WERI-Rb-1 (cell line): ENCODE measurements at regions not wholly inside any gene's neighbourhood (a gene's known extent, or its start where the extent isn't known, plus 50 kb on each side); places are given as distances from the start of the nearest gene placed in this dataset.
A peak's percentile ranks its signal among the peaks of the same experiment; 100 is the strongest.

Experiments used
- DNase-seq: peaks from one replicate; pipeline ENCODE4 v3.0.0-alpha.2; 2020
- H3K27ac ChIP-seq: fragments of 250-450 bp; sonication (Bioruptor Pico); 2 replicates; pipeline ENCODE4 v1.5.1; 2020; ENCODE audit warnings: mild to moderate bottlenecking, moderate library complexity
- H3K27me3 ChIP-seq: fragments of 250-450 bp; sonication (Bioruptor Pico); 2 replicates; pipeline ENCODE4 v1.5.1; 2021; ENCODE audit warnings: mild to moderate bottlenecking, low read depth, moderate library complexity; ENCODE audit not compliant: insufficient read depth, severe bottlenecking
- H3K36me3 ChIP-seq: fragments of 250-450 bp; sonication (Bioruptor Pico); 2 replicates; pipeline ENCODE4 v1.5.1; 2020; ENCODE audit warnings: mild to moderate bottlenecking, moderate library complexity
- H3K4me3 ChIP-seq: 2 replicates; pipeline ENCODE4 v1.5.1; 2011; ENCODE audit warnings: low read depth, mild to moderate bottlenecking, control low read depth, low read length
- H3K9me3 ChIP-seq: fragments of 250-450 bp; sonication (Bioruptor Pico); 2 replicates; pipeline ENCODE4 v1.5.1; 2021; ENCODE audit warnings: mild to moderate bottlenecking, moderate library complexity; ENCODE audit not compliant: severe bottlenecking
- TF ChIP-seq, protein P1 (sequence below): IDR thresholded peaks from 2 replicates; pipeline ENCODE4 v1.5.1; 2011; ENCODE audit warnings: low read depth, mild to moderate bottlenecking, control low read depth, inconsistent platforms, low read length

- Histone ChIP-seq H3K9me3 (no peaks in the 10 kb centered on the region), H3K27me3 (no peaks in the 10 kb centered on the region), H3K27ac (no peak overlapping the region), H3K36me3 (no peaks in the 10 kb centered on the region), H3K4me3 (no peak overlapping the region)
- TF ChIP-seq, protein P1, sequence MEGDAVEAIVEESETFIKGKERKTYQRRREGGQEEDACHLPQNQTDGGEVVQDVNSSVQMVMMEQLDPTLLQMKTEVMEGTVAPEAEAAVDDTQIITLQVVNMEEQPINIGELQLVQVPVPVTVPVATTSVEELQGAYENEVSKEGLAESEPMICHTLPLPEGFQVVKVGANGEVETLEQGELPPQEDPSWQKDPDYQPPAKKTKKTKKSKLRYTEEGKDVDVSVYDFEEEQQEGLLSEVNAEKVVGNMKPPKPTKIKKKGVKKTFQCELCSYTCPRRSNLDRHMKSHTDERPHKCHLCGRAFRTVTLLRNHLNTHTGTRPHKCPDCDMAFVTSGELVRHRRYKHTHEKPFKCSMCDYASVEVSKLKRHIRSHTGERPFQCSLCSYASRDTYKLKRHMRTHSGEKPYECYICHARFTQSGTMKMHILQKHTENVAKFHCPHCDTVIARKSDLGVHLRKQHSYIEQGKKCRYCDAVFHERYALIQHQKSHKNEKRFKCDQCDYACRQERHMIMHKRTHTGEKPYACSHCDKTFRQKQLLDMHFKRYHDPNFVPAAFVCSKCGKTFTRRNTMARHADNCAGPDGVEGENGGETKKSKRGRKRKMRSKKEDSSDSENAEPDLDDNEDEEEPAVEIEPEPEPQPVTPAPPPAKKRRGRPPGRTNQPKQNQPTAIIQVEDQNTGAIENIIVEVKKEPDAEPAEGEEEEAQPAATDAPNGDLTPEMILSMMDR: no peak
- DNase-seq: no peak
Observed at GRCh38 chr4:23631255-23631950, 258.4 kb downstream of the PPARGC1A start.

GRCh38 chr4:23630110-23630509 is 259.7 kb downstream of the PPARGC1A start:
- TF ChIP-seq, protein P1: no peak

DNA sequence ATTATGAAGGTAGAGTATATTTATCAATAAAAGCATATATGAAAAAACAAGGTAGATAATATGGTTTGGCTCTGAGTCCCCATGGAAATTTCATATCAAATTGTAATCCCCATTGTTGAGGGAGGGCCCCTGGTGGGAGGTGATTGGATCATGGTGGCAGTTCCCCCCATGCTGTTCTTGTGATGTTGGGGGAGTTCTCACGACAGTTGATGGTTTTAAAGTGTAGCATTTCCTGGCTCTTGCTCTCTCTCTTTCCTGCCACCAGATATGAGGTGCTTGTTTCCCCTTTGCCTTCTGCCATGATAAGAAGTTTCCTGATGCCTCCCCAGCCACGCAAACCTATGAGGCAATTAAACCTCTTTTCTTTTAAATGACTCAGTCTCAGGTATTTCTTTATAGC is 260.4 kb downstream of the PPARGC1A start:
- DNase-seq: no peak
- H3K27me3 ChIP-seq: no peaks in the 10 kb centered on the region
- no peaks in the 10 kb centered on the region for H3K9me3 ChIP-seq
- TF ChIP-seq, protein P1: no peak
- H3K27ac ChIP-seq: no peak overlapping the region
- no peaks in the 10 kb centered on the region for H3K36me3 ChIP-seq
- no peak overlapping the region for H3K4me3 ChIP-seq

More at GRCh38 chr4:23630110-23630509, 259.7 kb downstream of the PPARGC1A start:
- H3K27ac ChIP-seq: no peak overlapping the region
- H3K4me3 ChIP-seq: no peak overlapping the region
- DNase-seq: no peak
- no peaks in the 10 kb centered on the region for H3K9me3 ChIP-seq
- H3K27me3 ChIP-seq: no peaks in the 10 kb centered on the region
- H3K36me3 ChIP-seq: no peaks in the 10 kb centered on the region

DNA sequence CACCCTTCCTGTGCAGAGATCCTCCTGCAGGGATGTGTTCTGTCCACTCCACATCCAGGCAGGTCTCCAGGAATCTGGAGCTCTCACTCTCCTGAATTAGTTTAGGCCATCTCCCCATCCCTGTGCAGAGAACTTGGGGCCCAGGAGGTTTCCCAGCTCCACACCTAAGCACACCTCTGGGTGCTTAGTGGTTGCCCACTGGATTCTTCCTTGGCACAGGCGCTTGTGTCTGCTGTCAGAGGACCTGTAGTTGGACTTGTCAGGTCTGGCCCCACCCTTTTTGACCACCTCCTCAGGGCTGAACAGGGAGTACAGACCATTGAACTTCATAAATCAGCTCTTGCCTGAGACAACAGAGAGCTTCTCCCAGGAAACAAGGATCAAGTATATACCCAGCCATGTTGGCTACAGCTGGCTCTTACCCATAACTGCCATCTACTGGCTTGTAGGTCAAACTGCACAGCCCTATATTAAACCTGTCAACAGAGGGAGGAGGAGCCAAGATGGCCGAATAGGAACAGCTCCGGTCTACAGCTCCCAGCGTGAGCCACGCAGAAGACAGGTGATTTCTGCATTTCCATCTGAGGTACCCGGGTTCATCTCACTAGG is 275.5 kb downstream of the PPARGC1A start:
- TF ChIP-seq, protein P1: peak; percentile 72
- Histone ChIP-seq H3K36me3 (no peaks in the 10 kb centered on the region), H3K27me3 (no peaks in the 10 kb centered on the region), H3K4me3 (no peak overlapping the region), H3K27ac (peak overlapping the region; percentile 30), H3K9me3 (peaks cover 5% of the 10 kb centered on the region)
- peak; percentile 37 for DNase-seq

DNA sequence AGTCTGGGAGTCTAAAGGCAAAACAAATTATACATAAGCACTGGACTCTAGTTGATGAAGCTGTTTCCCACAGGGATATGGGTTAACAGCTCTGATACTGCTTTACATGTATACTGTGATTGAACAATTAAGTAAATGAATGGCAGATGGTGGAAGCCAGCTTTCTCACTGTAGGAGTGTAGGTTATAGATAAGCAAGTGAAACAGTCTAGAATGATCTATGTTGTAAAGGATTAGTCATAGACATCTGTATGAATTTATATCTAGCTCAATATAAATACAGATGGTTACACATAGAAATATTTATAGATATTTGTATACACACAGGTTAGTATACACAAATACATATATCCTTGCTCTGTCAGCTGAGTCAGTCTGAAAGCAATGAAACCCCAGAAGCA is 276.1 kb downstream of the PPARGC1A start:
- no peaks in the 10 kb centered on the region for H3K36me3 ChIP-seq
- DNase-seq: peak; percentile 22
- no peaks in the 10 kb centered on the region for H3K27me3 ChIP-seq
- TF ChIP-seq, protein P1: no peak
- H3K9me3 ChIP-seq: peaks cover 5% of the 10 kb centered on the region
- no peak overlapping the region for H3K4me3 ChIP-seq
- peak overlapping the region; percentile 30; the same call in 1 of the 2 replicates for H3K27ac ChIP-seq
